ENCODE measurements at regions not wholly inside any gene's neighbourhood (a gene's known extent, or its start where the extent isn't known, plus 50 kb on each side); places are given as distances from the start of the nearest gene placed in this dataset.

DNA sequence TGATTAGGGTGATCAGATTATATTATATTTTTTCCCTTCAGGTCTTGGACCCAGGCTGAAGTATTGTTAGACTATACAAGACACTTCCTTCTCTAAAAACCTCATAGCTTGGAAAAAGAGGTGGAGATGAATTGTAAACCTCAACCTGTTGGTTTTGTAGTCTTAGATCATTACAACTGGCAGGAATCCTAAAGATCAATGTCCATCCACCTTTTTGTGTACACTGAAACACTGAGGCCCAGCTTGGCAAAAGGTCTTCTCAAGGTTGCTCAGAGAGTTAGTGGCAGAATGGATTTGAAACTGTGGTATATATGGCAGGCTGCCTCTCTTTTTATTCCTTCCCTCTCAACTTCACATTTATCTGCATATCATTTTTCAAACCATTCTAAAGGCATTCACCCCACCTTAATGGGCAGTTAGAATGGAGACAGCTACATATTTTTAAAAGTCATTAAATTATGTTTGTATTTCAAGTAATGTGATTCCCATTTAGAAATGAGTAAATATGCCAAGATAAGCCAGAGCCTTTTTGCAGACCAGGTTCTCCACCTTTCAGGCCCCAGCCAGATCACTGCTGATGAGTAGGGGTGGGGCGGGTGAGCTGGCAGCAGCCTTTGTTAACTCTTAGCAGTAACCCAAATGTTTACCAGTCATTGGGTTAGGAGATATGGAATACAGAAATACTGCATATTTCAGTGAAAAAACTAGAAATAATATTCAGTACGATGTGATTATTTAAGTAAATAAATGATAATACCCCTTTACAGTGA lies 243.2 kb upstream of the F9 start:
- DNase-seq: no peak

DNA sequence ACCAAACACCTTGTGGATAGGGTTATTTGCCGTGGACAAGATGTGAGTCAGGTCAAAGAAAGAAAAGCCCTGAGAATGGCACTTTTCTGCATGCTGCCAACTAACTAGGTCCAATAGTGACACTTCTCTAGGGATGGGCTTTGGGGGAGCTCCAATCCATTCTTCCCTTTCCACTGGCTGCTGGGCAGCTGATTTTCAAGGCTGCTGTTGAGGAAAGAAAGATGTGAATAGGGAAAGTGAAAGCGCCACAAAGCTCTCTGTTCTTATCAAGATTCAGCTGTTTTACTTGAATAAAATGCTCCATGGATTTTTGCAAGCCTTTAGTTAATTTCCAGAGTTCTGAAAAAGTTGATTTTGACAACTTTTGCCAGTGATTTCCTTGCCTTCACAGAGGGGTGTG lies 244.2 kb upstream of the F9 start:
- no peak for DNase-seq

DNA sequence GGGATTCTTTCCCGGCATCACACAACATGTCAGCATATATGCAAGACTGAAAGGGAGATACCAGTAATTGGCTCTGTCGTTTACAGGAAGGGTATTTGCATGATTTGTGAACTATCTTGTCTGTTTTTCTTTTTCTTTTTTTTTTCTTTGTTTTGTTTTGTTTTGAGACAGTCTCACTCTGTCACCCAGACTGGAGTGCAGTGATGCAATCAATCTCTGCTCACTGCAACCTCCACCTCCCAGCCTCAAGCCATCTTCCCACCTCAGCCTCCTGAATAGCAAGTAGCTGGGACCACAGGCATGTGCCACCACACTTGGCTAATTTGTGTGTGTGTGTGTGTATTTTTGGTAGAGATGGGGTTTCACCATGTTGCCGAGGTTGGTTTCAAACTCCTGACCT lies 262.7 kb upstream of the F9 start:
- DNase-seq: no peak

DNA sequence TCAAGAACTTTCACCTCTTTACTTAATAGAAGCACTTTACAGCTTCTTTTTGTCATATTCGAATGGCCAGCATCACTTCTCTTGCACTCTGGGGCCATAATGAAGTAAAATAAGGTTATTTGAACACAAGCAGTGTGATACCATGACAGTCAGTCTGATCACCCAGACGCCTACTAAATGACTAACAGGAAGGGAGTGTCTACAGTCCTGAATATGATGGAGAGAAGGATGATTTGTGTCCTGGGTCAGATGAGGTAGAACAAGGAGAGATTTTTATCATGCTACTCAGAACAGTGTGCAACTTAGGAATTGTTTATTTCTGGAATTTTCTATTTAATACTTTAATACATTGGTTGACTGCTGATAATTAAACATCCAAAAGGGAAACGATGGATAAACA lies 284.2 kb upstream of the F9 start:
- DNase-seq: no peak

DNA sequence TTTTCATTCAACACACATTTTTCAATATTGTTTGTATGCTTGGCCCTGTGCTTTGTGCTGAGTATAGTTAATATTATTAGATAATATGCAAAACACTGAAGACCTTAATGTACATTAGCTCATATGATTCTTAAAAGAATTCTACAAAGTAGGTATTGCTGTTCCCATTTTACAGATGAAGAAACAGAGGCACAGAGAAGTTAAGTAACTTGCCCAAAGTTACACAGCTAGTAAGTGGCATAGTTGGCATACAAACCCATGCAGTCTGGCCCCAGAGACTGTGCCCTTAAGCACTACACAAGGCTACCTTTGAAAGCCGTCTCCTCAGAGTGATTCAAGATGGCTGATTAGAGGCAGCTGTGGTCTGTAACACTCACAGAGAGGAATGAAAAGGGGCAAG lies 293.4 kb upstream of the F9 start:
- DNase-seq: no peak

DNA sequence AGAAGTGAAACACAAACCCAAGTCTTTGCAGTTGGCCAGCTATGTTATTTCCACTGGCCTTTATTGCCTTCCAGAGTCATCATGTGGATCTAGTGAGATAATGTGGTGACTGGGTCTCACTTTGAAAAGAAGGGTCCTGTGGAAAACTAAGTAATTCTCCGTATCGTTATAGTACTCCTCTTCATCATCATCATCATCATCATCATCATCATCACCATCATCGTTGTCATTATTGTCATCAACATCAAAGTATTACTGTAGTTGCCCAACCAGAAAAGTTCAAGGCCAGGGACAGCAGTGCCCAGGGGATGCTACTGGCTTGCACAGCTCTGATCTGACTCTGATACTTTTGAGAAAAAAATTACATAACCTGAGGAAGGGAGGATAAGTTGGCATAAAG lies 295.6 kb upstream of the F9 start:
- DNase-seq: no peak

DNA sequence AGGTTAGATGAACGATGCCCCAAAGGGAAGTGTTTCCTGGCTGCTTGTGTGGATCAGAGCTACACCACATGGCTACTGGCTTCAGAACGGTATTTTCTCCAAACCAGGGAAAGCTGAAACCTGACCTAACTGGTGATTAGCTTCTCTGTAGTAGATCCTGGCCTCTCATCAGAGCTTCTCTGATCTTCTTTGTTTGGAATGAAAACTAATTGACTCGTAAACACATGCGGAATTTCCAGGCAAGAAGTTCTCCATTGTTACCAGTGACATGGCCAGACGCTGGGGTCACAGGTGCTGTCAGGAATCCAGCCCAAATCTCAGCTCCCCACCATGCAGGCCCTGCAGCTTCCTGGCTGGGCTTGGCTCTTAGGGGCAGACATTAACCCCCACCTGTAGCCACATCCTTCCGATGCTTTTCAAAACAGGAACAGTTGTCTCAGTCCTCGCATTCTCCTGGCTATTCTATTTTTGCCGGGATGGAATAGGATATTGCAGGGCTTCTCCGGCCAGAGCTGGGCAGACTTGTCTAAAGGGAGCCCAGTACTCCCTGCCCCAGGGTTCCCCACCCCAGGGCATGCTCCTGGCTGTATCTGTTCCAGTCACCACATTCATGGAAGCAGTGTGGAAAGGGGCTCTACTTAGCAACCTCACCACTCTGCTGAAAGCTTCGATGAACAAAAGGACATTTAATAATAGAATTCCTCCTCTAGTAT lies 305.4 kb upstream of the F9 start:
- no peak for DNase-seq

DNA sequence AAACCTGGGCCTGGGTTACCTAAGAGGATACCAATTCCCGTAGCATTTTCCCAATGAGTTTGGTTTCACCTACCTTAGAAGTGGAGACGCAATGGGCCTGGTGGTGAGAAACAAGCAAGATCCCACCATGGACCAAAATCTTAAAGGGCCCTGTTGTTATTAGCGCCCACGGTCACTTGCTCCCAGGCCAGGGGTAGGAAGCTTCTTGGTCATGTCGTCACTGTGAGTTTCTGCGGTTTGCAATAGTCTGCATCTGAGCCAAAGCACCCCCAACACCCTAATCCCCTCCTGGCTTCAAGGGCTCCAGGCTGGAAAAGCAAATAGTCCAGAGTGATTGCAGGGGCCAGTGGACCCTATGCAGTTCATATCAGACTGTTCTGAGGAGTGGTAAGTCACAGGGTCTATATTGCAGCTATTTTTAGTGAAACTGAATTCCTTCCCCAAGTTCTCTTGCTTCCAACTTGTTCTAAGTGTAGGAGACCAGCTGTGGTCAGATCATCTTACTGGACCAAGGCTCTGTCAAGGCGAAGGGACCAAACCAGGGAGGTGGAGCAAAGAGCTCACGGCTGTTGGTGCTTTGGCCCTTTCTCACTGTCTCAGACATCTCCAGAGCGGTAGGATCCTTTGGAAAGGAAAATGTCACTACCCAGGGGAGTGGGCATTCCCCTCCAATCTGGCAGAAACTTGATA lies 307.9 kb upstream of the F9 start:
- DNase-seq: no peak

DNA sequence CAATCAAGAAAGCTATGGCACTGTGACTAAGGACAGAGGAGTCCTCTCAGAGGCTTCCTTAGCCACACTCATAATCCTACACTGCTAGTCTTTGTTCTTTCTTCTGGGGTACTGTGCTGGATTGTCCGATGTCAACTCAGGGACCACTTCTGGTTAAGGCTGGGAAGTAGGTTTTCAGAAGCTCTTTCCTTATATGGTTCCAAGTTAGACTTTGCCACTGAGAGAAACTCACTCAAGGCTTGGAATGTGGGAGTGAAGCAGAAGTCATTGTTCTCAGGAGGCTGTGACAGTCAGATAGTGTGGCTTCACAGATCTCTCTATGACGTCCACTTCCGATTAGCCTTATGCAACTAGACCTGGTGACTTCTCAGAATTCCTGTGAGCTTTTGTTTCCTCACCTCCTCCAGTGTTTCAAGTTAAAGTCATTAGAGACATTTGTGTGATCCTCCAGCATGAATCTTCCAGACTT lies 317.3 kb upstream of the F9 start:
- peak; percentile 56 for DNase-seq

DNA sequence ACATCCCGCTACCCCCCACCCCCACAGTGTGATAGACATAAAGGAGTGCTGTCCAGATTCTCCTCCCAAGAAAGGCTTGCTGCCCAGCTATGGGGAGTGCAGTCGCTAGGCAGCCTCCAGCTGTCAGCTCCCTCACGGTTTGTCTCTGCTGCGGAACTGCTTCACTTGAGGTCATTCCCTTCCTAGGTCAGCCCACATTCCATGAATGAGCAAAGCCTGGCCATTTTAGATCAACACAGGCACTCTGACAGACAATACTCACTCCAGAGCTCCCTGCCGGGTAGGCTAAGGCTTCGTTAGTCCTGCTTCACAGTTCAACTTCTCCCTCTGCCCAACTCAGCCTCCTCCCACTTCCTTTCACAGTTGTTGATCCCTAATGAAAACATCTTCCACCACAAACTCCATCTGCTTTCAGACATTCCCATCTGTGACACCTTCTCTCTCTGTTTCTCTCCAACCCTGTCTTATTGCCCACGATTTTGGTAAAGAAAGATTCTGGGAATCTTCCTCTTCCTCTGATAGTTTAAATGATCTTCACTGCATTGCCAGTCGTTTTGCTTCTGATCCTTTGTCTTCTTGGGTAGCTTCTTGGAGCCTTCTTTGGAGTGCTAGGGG lies 318.9 kb upstream of the F9 start:
- no peak for DNase-seq

DNA sequence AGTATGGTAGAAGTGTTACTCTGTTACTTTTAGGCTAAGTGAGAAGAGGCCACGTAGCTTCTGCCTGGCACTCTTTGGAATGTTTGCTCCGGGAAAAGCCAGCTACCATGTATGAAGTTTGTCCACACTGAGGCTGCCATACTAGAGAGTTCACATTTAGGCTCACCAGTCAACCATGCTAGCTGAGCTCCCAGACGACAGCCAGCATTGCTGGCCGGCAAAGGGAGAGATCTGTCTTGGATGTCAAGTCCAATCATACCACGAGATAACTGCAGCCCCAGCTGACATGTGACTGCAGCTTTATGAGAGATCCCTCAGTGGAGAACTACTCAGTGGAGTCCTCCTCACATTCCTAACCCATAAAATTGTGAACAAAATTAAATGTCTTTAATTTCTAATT lies 321.2 kb upstream of the F9 start:
- DNase-seq: no peak

DNA sequence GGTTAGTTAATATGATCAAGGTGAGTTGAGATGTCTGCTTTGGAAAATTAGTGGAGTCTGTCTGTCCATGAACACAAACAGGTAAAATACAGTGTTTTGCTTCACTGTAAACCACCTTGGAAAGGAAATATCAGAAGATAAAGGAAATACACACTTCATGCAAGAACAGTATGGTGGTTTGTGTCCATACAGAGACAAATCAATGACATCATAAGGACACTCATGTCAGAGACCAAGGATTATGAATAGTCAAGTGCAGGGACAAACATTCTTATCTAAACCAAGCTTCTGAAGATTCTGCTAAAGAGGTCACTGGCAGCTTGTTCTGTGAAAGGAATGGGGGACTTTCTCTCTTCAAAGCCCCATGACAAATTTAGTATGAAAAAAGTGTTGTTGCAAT lies 322.9 kb upstream of the F9 start:
- DNase-seq: no peak

DNA sequence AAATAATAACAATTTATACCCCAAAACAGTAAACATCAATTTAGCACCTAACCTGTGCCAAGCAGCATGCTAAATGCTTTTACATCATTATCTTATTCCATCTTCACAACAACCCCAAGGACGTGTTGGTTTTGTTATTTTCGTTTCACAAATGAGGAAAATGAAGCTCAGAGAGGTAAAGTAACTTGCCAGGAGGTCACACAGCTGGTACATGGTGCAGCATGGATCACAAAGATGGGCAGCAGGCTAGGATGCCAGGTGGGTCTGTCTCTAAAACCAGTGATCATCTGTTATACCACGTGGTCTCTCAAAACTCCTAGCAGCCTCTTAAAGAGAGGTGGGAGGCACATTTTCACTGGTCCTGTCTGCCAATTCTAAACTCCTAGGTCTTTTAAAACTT lies 323.6 kb upstream of the F9 start:
- DNase-seq: no peak

DNA sequence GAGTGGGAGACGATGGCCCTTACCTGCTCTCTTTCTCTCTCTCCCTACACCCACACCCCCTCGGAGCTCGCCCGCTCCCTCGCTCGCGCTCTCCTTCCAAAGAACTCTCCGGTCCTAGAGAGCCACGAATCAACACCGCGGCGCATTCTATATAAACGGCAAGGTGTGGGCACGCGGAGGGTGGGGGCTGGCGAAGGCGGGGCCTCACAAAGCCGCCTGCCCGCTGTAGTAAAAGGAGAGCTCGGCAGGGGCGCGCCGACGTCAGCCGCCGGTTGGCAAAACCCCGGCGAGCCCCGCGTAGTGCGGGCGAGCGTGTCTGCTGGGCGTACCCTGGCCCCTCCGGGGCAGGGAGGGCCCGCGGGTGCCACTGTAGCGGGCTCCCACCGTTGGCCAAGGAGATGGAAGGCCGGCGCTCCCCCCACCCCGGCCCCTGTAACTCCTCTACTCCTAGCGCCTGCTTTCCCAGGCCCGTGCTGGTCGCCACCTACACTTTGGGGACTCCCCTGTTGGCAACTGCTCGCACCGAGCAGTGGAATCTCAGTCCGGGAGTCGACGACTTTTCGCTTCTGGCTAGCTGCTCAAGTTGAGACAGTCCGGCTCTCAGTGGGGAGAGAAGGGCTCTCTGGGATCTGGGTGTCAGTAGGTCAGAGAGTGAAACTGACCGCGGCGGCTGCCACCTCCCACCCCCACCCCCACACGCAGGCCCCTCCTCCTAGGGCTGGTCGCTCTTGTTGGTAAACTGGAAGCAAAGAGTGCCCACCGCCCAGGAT lies 325.5 kb upstream of the F9 start:
- DNase-seq: peak; percentile 10

DNA sequence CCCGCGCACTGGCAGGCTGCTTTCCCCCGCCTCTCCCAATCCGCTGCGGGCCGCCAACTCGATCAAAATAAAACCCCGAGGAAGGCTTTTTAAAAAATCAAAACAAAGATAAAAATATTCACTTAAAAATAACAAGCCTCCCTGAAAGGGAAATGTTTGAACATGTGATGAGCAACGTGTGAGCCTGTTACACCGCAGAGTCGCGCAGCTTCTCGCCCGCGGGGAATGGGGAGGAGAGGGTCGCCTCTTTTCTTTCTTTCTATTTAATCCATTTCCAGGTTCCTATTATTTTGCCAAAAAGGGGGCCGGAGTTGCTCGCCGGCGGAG lies 326.0 kb upstream of the F9 start:
- no peak for DNase-seq

DNA sequence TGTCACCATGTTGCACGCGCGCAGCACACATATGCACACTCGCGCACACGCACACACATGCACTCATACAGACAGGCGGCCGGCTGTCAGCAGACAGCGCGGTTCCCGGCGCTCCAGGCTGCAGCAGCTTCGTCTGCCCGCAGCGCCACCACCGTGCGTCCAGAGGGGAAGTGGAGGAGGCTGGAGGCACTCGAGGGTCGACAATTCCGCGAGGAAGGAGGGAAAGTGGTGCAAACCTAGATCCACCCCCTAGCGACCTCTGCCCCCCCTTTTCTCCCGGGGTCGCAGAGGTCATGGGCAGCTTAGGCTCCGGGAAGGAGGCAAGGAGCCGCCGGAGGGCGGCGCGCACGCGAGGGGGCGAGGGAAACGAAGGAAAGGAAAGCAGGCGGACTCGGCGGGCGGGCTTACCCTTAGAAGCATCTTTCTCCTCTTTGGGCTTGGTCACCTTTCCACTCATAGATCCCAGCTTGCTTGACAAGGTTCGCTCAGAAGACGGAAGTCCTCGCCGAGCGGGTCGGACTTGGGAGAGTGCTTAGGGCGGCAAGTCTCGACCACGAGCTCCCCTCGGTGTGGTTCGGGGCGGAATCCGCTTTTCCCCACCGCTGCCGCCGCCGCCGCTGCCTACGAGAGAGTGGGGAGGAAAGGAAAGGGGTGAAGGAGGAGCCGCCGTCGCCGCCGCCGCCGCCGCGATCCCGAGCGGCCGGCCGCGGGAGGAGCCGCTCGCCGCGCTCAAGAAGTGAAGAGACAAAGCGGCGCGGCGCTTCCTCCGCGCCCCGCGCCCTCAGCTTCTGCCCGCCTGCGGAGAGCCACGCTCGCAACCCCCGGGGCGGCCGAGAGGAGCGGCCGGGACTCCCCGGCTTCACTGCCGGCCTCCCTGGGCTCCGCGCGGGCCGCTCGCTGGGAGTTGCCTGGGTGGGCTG lies 326.6 kb upstream of the F9 start:
- DNase-seq: no peak

DNA sequence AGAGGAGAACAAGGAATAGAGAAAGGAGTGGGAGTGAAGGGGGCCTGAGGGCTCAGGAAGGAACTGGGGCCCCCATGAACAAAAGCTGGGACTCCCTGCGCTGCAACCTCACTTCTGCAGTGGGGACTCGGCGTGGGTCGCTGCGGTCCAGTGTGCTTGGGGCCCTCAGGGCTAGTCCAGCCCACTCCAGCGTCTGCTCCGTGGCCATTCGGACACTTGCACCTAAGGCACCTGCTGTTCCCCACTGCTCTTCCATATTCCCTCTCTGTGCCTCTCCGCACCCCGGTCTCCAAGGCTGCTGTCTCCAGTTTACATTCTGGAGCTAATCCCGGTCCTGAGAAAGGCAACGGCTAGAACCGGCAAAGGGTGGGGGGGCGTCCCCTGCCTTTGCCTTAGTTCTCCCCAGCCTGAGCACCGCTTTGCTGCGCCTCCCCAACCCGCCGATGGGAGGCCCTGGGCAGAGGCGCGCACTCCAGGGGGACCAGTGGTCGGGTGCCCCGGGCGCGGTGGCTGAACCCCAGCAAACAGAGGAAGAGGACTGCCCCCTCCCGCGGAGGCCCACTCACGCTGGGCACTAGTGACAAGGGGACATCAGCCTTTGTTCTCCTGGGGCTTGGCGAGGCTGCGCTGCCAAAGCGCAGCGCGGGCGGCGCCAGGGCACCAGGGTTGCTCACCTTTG lies 327.7 kb upstream of the F9 start:
- DNase-seq: no peak

DNA sequence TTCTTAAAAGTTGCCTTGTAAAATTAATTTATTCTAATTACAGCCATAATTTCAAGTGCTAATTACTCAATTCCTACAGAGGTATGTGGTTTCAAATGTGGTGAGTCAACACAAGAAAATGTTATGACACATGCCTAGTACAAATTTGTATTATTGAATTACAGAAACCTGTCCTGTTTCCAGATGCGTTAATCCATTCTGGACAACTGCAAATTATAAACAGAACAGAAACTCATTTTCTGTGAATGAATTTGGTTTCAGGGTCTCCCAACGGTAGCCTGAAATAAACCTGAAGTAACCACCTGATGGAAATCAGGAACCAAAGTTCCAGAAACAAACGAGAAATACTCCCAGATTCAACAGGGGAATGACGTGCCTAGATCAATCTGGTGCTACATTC lies 328.6 kb upstream of the F9 start:
- no peak for DNase-seq

DNA sequence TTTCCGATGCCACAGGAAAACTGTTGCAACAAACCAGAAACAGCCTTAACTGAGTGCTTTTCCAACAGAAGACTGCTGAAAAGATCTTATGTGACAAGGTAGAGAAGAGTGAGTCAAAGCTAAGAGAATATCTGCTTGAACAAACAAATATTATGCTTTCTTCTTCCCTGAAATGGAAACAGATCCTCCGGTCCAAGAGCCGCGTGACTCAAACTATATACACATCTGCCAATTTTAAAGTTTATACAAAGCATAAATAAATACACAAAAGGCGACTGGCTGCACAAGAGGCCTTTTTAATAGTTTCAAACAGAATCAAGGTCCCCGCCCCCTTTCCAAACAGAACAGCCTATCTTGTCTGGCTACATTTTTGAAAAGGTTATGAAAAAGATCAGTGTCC lies 329.7 kb upstream of the F9 start:
- DNase-seq: peak; percentile 38

DNA sequence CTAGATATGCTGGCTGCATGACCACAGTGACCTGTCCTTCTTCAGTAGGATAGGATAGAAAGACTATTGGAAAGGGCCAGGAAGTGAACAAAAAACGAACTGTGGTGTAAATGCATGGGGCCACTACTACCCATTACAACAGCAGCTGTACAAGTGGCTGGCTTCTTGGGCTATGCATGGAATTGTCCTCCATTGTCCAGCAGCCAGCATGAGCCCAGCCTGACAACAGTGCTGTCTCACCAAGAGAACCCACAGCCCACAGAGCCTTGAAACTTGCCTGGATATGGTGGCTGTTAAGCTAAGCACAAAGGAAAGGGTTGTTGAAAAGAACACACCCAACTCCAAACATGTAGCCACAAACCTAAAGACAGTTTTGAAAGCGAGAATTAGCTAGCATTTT lies 330.2 kb upstream of the F9 start:
- no peak for DNase-seq

DNA sequence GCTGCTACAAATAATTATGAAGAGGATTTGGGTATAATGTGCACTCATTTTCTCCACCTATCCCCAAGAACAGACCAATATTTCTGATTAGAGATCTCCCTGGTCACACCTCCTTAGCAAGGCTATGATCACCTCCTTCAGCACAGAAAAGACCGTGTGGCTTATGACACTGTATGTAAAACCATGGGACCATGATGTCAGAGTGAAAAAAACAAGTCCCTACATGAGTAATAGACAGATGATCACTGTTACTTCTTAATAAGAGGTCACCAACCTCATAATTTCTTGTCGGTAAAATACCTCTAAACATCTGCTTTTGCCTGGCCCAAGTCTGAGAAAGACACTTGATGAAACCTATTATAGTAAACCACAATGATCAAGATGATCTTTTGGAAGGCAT lies 330.6 kb upstream of the F9 start:
- DNase-seq: no peak

Data from GF-D8 (cell line).